Choroid plexus epithelial cell (primary cell): ENCODE measurements at regions not wholly inside any gene's neighbourhood (a gene's known extent, or its start where the extent isn't known, plus 50 kb on each side); places are given as distances from the start of the nearest gene placed in this dataset.
A peak's percentile ranks its signal among the peaks of the same experiment; 100 is the strongest.

Experiments used
- DNase-seq: peaks from one replicate; pipeline ENCODE4 v3.0.0-alpha.2; 2010; ENCODE audit warnings: low read depth
- H3K4me3 ChIP-seq: 2 replicates; pipeline ENCODE4 v1.5.1; 2011; ENCODE audit warnings: low read depth, mild to moderate bottlenecking, control low read depth, low read length, moderate library complexity
- TF ChIP-seq, protein P1 (sequence below): conservative IDR thresholded peaks from 2 replicates; pipeline ENCODE4 v1.5.1; 2011; ENCODE audit warnings: low read depth, mild to moderate bottlenecking, control low read depth, inconsistent platforms, low read length, moderate library complexity

DNA sequence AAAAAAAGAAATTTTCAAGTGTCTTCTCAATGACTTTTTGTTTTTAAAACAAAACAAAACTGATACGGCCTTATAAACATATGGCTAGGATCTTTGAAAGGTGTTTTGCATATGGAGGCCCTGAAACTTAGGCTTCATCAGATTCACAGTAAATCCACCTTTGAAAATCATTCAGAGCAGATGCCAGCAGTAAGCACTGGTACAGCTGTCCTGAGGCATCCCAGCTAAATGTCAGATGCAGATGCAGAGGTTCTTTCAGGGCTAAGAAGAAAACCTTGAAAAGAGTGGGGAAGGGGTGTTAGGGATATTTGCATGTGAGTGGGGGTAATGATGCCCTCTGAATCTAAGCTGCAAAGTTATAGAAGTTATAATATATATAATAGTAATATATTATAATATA, 56.2 kb upstream of the GNG12 start:
- TF ChIP-seq, protein P1, sequence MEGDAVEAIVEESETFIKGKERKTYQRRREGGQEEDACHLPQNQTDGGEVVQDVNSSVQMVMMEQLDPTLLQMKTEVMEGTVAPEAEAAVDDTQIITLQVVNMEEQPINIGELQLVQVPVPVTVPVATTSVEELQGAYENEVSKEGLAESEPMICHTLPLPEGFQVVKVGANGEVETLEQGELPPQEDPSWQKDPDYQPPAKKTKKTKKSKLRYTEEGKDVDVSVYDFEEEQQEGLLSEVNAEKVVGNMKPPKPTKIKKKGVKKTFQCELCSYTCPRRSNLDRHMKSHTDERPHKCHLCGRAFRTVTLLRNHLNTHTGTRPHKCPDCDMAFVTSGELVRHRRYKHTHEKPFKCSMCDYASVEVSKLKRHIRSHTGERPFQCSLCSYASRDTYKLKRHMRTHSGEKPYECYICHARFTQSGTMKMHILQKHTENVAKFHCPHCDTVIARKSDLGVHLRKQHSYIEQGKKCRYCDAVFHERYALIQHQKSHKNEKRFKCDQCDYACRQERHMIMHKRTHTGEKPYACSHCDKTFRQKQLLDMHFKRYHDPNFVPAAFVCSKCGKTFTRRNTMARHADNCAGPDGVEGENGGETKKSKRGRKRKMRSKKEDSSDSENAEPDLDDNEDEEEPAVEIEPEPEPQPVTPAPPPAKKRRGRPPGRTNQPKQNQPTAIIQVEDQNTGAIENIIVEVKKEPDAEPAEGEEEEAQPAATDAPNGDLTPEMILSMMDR = no peak
- H3K4me3 ChIP-seq = no peak overlapping the region
- DNase-seq = no peak

- TF ChIP-seq, protein P1 = no peak
- DNase-seq = peak; percentile 79
- no peak overlapping the region for H3K4me3 ChIP-seq
These were observed 55.2 kb upstream of the GNG12 start for GRCh38 chr1:67888216-67889106.

DNA sequence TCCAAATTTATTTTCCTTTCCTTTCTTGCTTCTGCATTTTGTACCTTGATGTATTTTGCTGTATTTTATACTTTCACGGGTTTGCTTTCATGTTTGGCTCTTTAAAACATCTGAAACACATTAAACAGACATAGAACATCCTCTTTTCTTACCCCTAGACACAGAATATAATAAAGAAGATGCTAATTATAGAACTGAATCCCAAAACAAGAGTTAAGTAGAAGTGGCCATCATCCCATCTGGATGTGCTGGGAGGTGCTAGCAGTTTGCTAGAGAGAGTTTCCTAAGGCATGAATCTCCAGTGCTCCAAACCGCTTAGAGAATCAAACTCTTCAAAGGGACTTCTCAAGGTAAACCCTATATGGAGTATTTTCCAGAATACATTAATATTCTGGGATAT, 53.9 kb upstream of the GNG12 start:
- TF ChIP-seq, protein P1 = no peak
- DNase-seq = no peak
- H3K4me3 ChIP-seq = no peak overlapping the region

DNA sequence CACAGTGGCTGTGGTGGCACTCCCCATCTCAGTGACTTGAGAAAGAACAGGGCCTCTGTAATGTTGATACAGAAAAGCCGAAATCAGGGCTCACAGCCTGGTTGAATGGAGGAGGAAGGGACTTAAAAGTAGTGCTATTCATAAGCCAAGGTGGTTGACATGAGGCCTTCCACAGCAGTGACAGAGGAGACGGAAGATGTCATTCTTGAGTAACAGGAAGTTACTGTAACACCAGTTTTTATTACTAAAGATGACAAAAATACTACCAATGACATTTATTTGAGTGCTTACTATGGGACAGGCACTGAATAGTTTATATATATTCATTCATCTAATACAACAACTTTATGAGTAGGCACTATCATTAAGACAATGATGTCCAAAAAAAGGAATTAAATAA, 52.8 kb upstream of the GNG12 start:
- TF ChIP-seq, protein P1 = no peak
- H3K4me3 ChIP-seq = no peak overlapping the region
- no peak for DNase-seq

- DNase-seq = peak; percentile 47
- H3K4me3 ChIP-seq = no peak overlapping the region
- TF ChIP-seq, protein P1 = no peak
These were observed 49.8 kb upstream of the GNG12 start for GRCh38 chr1:67883069-67883468.
